Right renal pelvis (tissue), 4 donors: ENCODE measurements at regions not wholly inside any gene's neighbourhood (a gene's known extent, or its start where the extent isn't known, plus 50 kb on each side); places are given as distances from the start of the nearest gene placed in this dataset.

Source experiments
- DNase-seq, 4 donors: peaks; one replicate each; pipeline ENCODE4 v3.0.0-alpha.2; 2013; ENCODE audit warnings: low read depth in 4 of 4, low spot score in 3 of 4, missing footprints in 1 of 4

GRCh38 chr6:56407883-56408410 is 160.6 kb upstream of the COL21A1 start:
- no peak for DNase-seq

- DNase-seq: no peak
These were observed 159.2 kb upstream of the COL21A1 start for GRCh38 chr6:56406276-56407269.

- DNase-seq: no peak
These were observed 157.2 kb upstream of the COL21A1 start for GRCh38 chr6:56404599-56404998.

GRCh38 chr6:56403745-56404144 is 156.4 kb upstream of the COL21A1 start:
- no peak for DNase-seq

GRCh38 chr6:56401477-56402070 is 154.2 kb upstream of the COL21A1 start:
- DNase-seq: no peak

- DNase-seq: no peak
These were observed 152.9 kb upstream of the COL21A1 start for GRCh38 chr6:56400273-56400672.

GRCh38 chr6:56399672-56400263 is 152.4 kb upstream of the COL21A1 start:
- DNase-seq: no peak

GRCh38 chr6:56399250-56399671 is 151.9 kb upstream of the COL21A1 start:
- DNase-seq: no peak

GRCh38 chr6:56396435-56396834 is 149.1 kb upstream of the COL21A1 start:
- DNase-seq: no peak

GRCh38 chr6:56393615-56394612 is 146.5 kb upstream of the COL21A1 start:
- DNase-seq: no peak

GRCh38 chr6:56388415-56388755 is 141.0 kb upstream of the COL21A1 start:
- no peak for DNase-seq

GRCh38 chr6:56387621-56388414 is 140.4 kb upstream of the COL21A1 start:
- DNase-seq: no peak

GRCh38 chr6:56386717-56387116 is 139.3 kb upstream of the COL21A1 start:
- no peak for DNase-seq

GRCh38 chr6:56385981-56386593 is 138.7 kb upstream of the COL21A1 start:
- DNase-seq: no peak

GRCh38 chr6:56383160-56383559 is 135.8 kb upstream of the COL21A1 start:
- no peak for DNase-seq

- no peak for DNase-seq
These were observed 135.1 kb upstream of the COL21A1 start for GRCh38 chr6:56382416-56382940.

- DNase-seq: no peak
These were observed 134.4 kb upstream of the COL21A1 start for GRCh38 chr6:56381801-56382251.

GRCh38 chr6:56380476-56380875 is 133.1 kb upstream of the COL21A1 start:
- no peak for DNase-seq
